ENCODE measurements at regions not wholly inside any gene's neighbourhood (a gene's known extent, or its start where the extent isn't known, plus 50 kb on each side); places are given as distances from the start of the nearest gene placed in this dataset.

DNA sequence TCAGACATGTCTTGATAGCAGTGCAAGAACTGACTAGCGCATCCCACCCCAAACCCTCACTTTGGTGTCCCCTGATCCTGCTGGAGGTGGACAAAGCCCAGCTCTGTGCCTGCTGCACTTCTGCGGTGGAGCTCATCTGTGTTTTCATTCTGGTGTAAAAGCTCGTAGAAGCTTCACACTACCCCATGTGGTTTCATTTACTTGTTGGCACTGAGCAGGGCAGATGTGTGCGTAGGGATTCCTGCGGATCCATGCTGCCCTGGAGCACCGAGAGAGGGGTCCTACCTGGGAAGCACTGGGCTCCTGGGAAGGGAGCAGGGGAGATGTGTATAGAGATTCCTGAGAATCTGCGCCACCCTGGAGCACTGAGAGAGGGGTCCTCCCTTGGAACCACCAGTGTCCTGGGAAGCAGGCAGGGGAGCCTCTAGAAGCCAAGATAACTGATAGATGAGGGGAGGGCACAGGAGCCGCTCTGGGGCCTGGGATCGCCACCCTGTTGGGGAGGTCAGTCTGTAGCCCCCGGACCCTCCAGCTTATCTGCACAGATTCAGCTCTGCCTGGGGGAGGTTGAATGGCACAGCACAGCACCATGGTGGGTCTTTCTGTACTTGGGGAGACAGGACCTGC lies 106.9 kb upstream of the OTOS start:
- TF ChIP-seq, protein P1, sequence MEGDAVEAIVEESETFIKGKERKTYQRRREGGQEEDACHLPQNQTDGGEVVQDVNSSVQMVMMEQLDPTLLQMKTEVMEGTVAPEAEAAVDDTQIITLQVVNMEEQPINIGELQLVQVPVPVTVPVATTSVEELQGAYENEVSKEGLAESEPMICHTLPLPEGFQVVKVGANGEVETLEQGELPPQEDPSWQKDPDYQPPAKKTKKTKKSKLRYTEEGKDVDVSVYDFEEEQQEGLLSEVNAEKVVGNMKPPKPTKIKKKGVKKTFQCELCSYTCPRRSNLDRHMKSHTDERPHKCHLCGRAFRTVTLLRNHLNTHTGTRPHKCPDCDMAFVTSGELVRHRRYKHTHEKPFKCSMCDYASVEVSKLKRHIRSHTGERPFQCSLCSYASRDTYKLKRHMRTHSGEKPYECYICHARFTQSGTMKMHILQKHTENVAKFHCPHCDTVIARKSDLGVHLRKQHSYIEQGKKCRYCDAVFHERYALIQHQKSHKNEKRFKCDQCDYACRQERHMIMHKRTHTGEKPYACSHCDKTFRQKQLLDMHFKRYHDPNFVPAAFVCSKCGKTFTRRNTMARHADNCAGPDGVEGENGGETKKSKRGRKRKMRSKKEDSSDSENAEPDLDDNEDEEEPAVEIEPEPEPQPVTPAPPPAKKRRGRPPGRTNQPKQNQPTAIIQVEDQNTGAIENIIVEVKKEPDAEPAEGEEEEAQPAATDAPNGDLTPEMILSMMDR (IDR thresholded peaks at IDR 0.05) = no peak
- TF ChIP-seq POLR2AphosphoS5 (IDR thresholded peaks at IDR 0.05) (no peak), POLR2A (IDR thresholded peaks at IDR 0.05) (no peak), EP300 (IDR thresholded peaks at IDR 0.05) (no peak)

Data from suprapubic skin (tissue), 4 donors.